ENCODE measurements at regions not wholly inside any gene's neighbourhood (a gene's known extent, or its start where the extent isn't known, plus 50 kb on each side); places are given as distances from the start of the nearest gene placed in this dataset.

- TF ChIP-seq, protein P1, sequence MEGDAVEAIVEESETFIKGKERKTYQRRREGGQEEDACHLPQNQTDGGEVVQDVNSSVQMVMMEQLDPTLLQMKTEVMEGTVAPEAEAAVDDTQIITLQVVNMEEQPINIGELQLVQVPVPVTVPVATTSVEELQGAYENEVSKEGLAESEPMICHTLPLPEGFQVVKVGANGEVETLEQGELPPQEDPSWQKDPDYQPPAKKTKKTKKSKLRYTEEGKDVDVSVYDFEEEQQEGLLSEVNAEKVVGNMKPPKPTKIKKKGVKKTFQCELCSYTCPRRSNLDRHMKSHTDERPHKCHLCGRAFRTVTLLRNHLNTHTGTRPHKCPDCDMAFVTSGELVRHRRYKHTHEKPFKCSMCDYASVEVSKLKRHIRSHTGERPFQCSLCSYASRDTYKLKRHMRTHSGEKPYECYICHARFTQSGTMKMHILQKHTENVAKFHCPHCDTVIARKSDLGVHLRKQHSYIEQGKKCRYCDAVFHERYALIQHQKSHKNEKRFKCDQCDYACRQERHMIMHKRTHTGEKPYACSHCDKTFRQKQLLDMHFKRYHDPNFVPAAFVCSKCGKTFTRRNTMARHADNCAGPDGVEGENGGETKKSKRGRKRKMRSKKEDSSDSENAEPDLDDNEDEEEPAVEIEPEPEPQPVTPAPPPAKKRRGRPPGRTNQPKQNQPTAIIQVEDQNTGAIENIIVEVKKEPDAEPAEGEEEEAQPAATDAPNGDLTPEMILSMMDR (IDR thresholded peaks at IDR 0.05), result peak in 4 of 6 experiments; percentile 36 to 73 (median 54)
- TF ChIP-seq POLR2A (IDR thresholded peaks at IDR 0.05), result no peak
Observed at GRCh38 chr3:112699436-112699978, 58.6 kb upstream of the CCDC80 start.
